ENCODE measurements at regions not wholly inside any gene's neighbourhood (a gene's known extent, or its start where the extent isn't known, plus 50 kb on each side); places are given as distances from the start of the nearest gene placed in this dataset.

GRCh38 chr6:41457303-41457670 lies 88.9 kb upstream of the FOXP4 start:
- 87% methylated on average over 8 of the region's 8 CpGs for WGBS
- no peak overlapping the region for H3K27ac ChIP-seq
- no peak overlapping the region for H3K4me3 ChIP-seq

GRCh38 chr6:41459738-41460137 lies 86.4 kb upstream of the FOXP4 start:
- Histone ChIP-seq H3K4me1 (no peaks in the 10 kb centered on the region), H3K4me3 (no peak overlapping the region), H3K36me3 (no peaks in the 10 kb centered on the region), H3K27me3 (peaks cover 12% of the 10 kb centered on the region), H3K27ac (no peak overlapping the region), H3K9me3 (no peaks in the 10 kb centered on the region)
- WGBS: 93% methylated on average over 2 of the region's 2 CpGs
- DNase-seq (ENCODE audit: low spot score in 2 of 2): no peak
- TF ChIP-seq EP300 (IDR thresholded peaks at IDR 0.05): no peak

More at GRCh38 chr6:41457303-41457670, 88.9 kb upstream of the FOXP4 start:
- DNase-seq (ENCODE audit: low spot score in 2 of 2): no peak
- Histone ChIP-seq H3K36me3 (no peaks in the 10 kb centered on the region), H3K27me3 (peaks cover 16% of the 10 kb centered on the region), H3K4me1 (no peaks in the 10 kb centered on the region), H3K9me3 (no peaks in the 10 kb centered on the region)
- TF ChIP-seq EP300 (IDR thresholded peaks at IDR 0.05): no peak
- TF ChIP-seq POLR2AphosphoS5 (IDR thresholded peaks at IDR 0.05): no peak
- TF ChIP-seq POLR2A (IDR thresholded peaks at IDR 0.05): no peak
- TF ChIP-seq CTCF (IDR thresholded peaks at IDR 0.05): no peak

- Histone ChIP-seq H3K9me3 (no peaks in the 10 kb centered on the region), H3K4me1 (no peaks in the 10 kb centered on the region), H3K27ac (no peak overlapping the region), H3K4me3 (no peak overlapping the region), H3K36me3 (no peaks in the 10 kb centered on the region), H3K27me3 (peaks cover 9% of the 10 kb centered on the region)
- no peak for TF ChIP-seq POLR2A (IDR thresholded peaks at IDR 0.05)
- TF ChIP-seq EP300 (IDR thresholded peaks at IDR 0.05): no peak
- TF ChIP-seq CTCF (IDR thresholded peaks at IDR 0.05): no peak
- no peak for TF ChIP-seq POLR2AphosphoS5 (IDR thresholded peaks at IDR 0.05)
- no peak for DNase-seq (ENCODE audit: low spot score in 2 of 2)
These were observed 85.3 kb upstream of the FOXP4 start for GRCh38 chr6:41460742-41461336.

- Histone ChIP-seq H3K27ac (no peak overlapping the region), H3K4me3 (no peak overlapping the region), H3K27me3 (no peaks in the 10 kb centered on the region), H3K36me3 (no peaks in the 10 kb centered on the region), H3K9me3 (no peaks in the 10 kb centered on the region), H3K4me1 (no peaks in the 10 kb centered on the region)
- TF ChIP-seq CTCF (IDR thresholded peaks at IDR 0.05): no peak
- TF ChIP-seq POLR2A (IDR thresholded peaks at IDR 0.05): no peak
- TF ChIP-seq POLR2AphosphoS5 (IDR thresholded peaks at IDR 0.05): no peak
- no peak for TF ChIP-seq EP300 (IDR thresholded peaks at IDR 0.05)
- 70% methylated on average over 4 of the region's 4 CpGs for WGBS
- DNase-seq (ENCODE audit: low spot score in 2 of 2): no peak
These were observed 84.1 kb upstream of the FOXP4 start for GRCh38 chr6:41462033-41462432.

- Histone ChIP-seq H3K27me3 (peaks cover under 1% of the 10 kb centered on the region), H3K9me3 (no peaks in the 10 kb centered on the region), H3K4me1 (no peaks in the 10 kb centered on the region), H3K36me3 (no peaks in the 10 kb centered on the region), H3K27ac (no peak overlapping the region), H3K4me3 (no peak overlapping the region)
- WGBS: 64% methylated on average over 13 of the region's 13 CpGs
- DNase-seq (ENCODE audit: low spot score in 2 of 2): no peak
- TF ChIP-seq POLR2A (IDR thresholded peaks at IDR 0.05): no peak
- TF ChIP-seq EP300 (IDR thresholded peaks at IDR 0.05): no peak
- no peak for TF ChIP-seq POLR2AphosphoS5 (IDR thresholded peaks at IDR 0.05)
- TF ChIP-seq CTCF (IDR thresholded peaks at IDR 0.05): no peak
These were observed 82.9 kb upstream of the FOXP4 start for GRCh38 chr6:41463062-41463930.

Measured in suprapubic skin (tissue), 4 donors.